HL-60/S4 treated with phorbol 12-myristate 13-acetate at 8.2 ng/mL for 4 days and 3 days (cell line): ENCODE measurements at regions not wholly inside any gene's neighbourhood (a gene's known extent, or its start where the extent isn't known, plus 50 kb on each side); places are given as distances from the start of the nearest gene placed in this dataset.

ENCODE experiments used
- in situ Hi-C: fragments of 300-500 bp; cut with MboI; formaldehyde crosslinking; loops from 2 replicates; pipeline ENCODE4 v1.15.0; 2022; ENCODE audit warnings: low sequenced_read_pairs

- in situ Hi-C loops: no loop called here
These were observed 284.8 kb upstream of the PPARGC1A start for GRCh38 chr4:24174602-24175001.

GRCh38 chr4:24172406-24172805, 282.6 kb upstream of the PPARGC1A start:
- in situ Hi-C loops: no loop called here

GRCh38 chr4:24169956-24170355, 280.1 kb upstream of the PPARGC1A start:
- in situ Hi-C loops: no loop called here

- in situ Hi-C loops: no loop called here
These were observed 278.8 kb upstream of the PPARGC1A start for GRCh38 chr4:24168658-24169057.

GRCh38 chr4:24166501-24166900, 276.7 kb upstream of the PPARGC1A start:
- in situ Hi-C loops: no loop called here

GRCh38 chr4:24164797-24165196, 274.9 kb upstream of the PPARGC1A start:
- in situ Hi-C loops: no loop called here

- in situ Hi-C loops: no loop called here
These were observed 274.3 kb upstream of the PPARGC1A start for GRCh38 chr4:24164054-24164693.

GRCh38 chr4:24163314-24163713, 273.5 kb upstream of the PPARGC1A start:
- in situ Hi-C loops: no loop called here

- in situ Hi-C loops: no loop called here
These were observed 270.5 kb upstream of the PPARGC1A start for GRCh38 chr4:24160358-24160757.

- in situ Hi-C loops: no loop called here
These were observed 268.2 kb upstream of the PPARGC1A start for GRCh38 chr4:24158031-24158430.

GRCh38 chr4:24150034-24150433, 260.2 kb upstream of the PPARGC1A start:
- in situ Hi-C loops: no loop called here

- in situ Hi-C loops: no loop called here
These were observed 256.3 kb upstream of the PPARGC1A start for GRCh38 chr4:24146127-24146526.

- in situ Hi-C loops: no loop called here
These were observed 255.7 kb upstream of the PPARGC1A start for GRCh38 chr4:24145591-24145990.

GRCh38 chr4:24144381-24144780, 254.5 kb upstream of the PPARGC1A start:
- in situ Hi-C loops: no loop called here

GRCh38 chr4:24143741-24144140, 253.9 kb upstream of the PPARGC1A start:
- in situ Hi-C loops: no loop called here

- in situ Hi-C loops: no loop called here
These were observed 252.0 kb upstream of the PPARGC1A start for GRCh38 chr4:24141836-24142235.

GRCh38 chr4:24140892-24141291, 251.0 kb upstream of the PPARGC1A start:
- in situ Hi-C loops: no loop called here

GRCh38 chr4:24137671-24138601, 248.1 kb upstream of the PPARGC1A start:
- in situ Hi-C loops: no loop called here

GRCh38 chr4:24131954-24132673, 242.3 kb upstream of the PPARGC1A start:
- in situ Hi-C loops: no loop called here

GRCh38 chr4:24130637-24131036, 240.8 kb upstream of the PPARGC1A start:
- in situ Hi-C loops: no loop called here

- in situ Hi-C loops: no loop called here
These were observed 236.9 kb upstream of the PPARGC1A start for GRCh38 chr4:24126776-24127175.
